Mesenchymal stem cell (in vitro differentiated cells and primary cell): ENCODE measurements at regions not wholly inside any gene's neighbourhood (a gene's known extent, or its start where the extent isn't known, plus 50 kb on each side); places are given as distances from the start of the nearest gene placed in this dataset.

Experiments used
- DNase-seq: peaks from one replicate; pipeline ENCODE4 v3.0.0-alpha.2; 2013
- H2AFZ ChIP-seq: one replicate; pipeline ENCODE4 v1.6.1; 2013; ENCODE audit warnings: low read depth, mild to moderate bottlenecking, control low read depth, inconsistent platforms, low read length, moderate library complexity
- H2AK5ac ChIP-seq: 2 replicates; pipeline ENCODE4 v1.6.1; 2013; ENCODE audit warnings: low read length, moderate library complexity, mild to moderate bottlenecking, inconsistent platforms; ENCODE audit not compliant: severe bottlenecking
- H2BK120ac ChIP-seq: one replicate; pipeline ENCODE4 v1.6.1; 2013; ENCODE audit warnings: low read depth, mild to moderate bottlenecking, inconsistent platforms, low read length, moderate library complexity
- H2BK12ac ChIP-seq, 2 experiments: one replicate each; pipeline ENCODE4 v1.6.1; 2013; ENCODE audit warnings: inconsistent platforms in 2 of 2, low read length in 2 of 2, mild to moderate bottlenecking in 2 of 2, moderate library complexity in 2 of 2, control low read depth in 1 of 2
- H2BK15ac ChIP-seq: one replicate; pipeline ENCODE4 v1.6.1; 2013; ENCODE audit warnings: mild to moderate bottlenecking, low read depth, inconsistent platforms; ENCODE audit not compliant: poor library complexity, severe bottlenecking
- H2BK5ac ChIP-seq: 2 replicates; pipeline ENCODE4 v1.6.1; 2013; ENCODE audit warnings: low read depth, mild to moderate bottlenecking, low read length, control low read depth, inconsistent platforms; ENCODE audit not compliant: poor library complexity, severe bottlenecking
- H3K14ac ChIP-seq, 2 experiments: one replicate each; pipeline ENCODE4 v1.6.1; 2013; ENCODE audit warnings: inconsistent platforms in 2 of 2, low read length in 2 of 2, control low read depth in 1 of 2, mild to moderate bottlenecking in 1 of 2, moderate library complexity in 1 of 2
- H3K18ac ChIP-seq, 2 experiments: one replicate each; pipeline ENCODE4 v1.6.1; 2013; ENCODE audit warnings: inconsistent platforms in 2 of 2, low read length in 2 of 2, control low read depth in 1 of 2, low read depth in 1 of 2, mild to moderate bottlenecking in 1 of 2
- H3K23ac ChIP-seq, 2 experiments: one replicate each; pipeline ENCODE4 v1.6.1; 2013; ENCODE audit warnings: inconsistent platforms in 2 of 2, low read length in 2 of 2, mild to moderate bottlenecking in 2 of 2, moderate library complexity in 2 of 2, control low read depth in 1 of 2
- H3K27ac ChIP-seq: 2 replicates; pipeline ENCODE4 v1.5.1; 2013; ENCODE audit warnings: mild to moderate bottlenecking, moderate library complexity, low read length, control low read depth, inconsistent platforms; ENCODE audit not compliant: poor library complexity, severe bottlenecking
- H3K27me3 ChIP-seq, 2 experiments: 2 replicates each; pipeline versions ENCODE4 v1.6.1 to v1.7.0; 2013; ENCODE audit warnings: low read length in 2 of 2, mild to moderate bottlenecking in 2 of 2, moderate library complexity in 2 of 2, control low read depth in 1 of 2, inconsistent platforms in 1 of 2; ENCODE audit not compliant: control insufficient read depth in 1 of 2, insufficient read depth in 1 of 2
- H3K36me3 ChIP-seq, 2 experiments: 2 replicates each; pipeline versions ENCODE4 v1.6.1 to v1.7.0; 2013; ENCODE audit warnings: low read length in 2 of 2, control low read depth in 1 of 2, inconsistent platforms in 1 of 2, low read depth in 1 of 2, mild to moderate bottlenecking in 1 of 2; ENCODE audit not compliant: insufficient read depth in 2 of 2, control insufficient read depth in 1 of 2
- H3K4ac ChIP-seq, 2 experiments: one replicate each; pipeline ENCODE4 v1.6.1; 2013; ENCODE audit warnings: inconsistent platforms in 2 of 2, low read length in 2 of 2, mild to moderate bottlenecking in 2 of 2, moderate library complexity in 2 of 2, control low read depth in 1 of 2, low read depth in 1 of 2
- H3K4me1 ChIP-seq: 2 replicates; pipeline ENCODE4 v1.6.1; 2013; ENCODE audit warnings: low read depth, low read length, control low read depth; ENCODE audit not compliant: control insufficient read depth, insufficient read depth
- H3K4me2 ChIP-seq: 2 replicates; pipeline ENCODE4 v1.6.1; 2013; ENCODE audit warnings: low read length, mild to moderate bottlenecking, inconsistent platforms; ENCODE audit not compliant: poor library complexity, severe bottlenecking
- H3K4me3 ChIP-seq, 2 experiments: 2 replicates each; pipeline versions ENCODE4 v1.5.1 to v1.7.0; 2013; ENCODE audit warnings: low read length in 2 of 2, mild to moderate bottlenecking in 2 of 2, control low read depth in 1 of 2, low read depth in 1 of 2; ENCODE audit not compliant: insufficient read depth in 1 of 2
- H3K79me1 ChIP-seq: replicated peaks from 2 replicates; pipeline ENCODE4 v1.6.1; 2013; ENCODE audit warnings: mild to moderate bottlenecking, control low read depth, low read length, inconsistent platforms; ENCODE audit not compliant: poor library complexity, severe bottlenecking
- H3K9ac ChIP-seq: 2 replicates; pipeline ENCODE4 v1.7.0; 2013; ENCODE audit warnings: mild to moderate bottlenecking, low read length, moderate library complexity
- H3K9me3 ChIP-seq: 2 replicates; pipeline ENCODE4 v1.7.0; 2013; ENCODE audit warnings: mild to moderate bottlenecking, low read length; ENCODE audit not compliant: control insufficient read depth
- H4K8ac ChIP-seq: one replicate; pipeline ENCODE4 v1.6.1; 2013; ENCODE audit warnings: inconsistent platforms, mild to moderate bottlenecking, low read length, moderate library complexity
- H4K91ac ChIP-seq: one replicate; pipeline ENCODE4 v1.6.1; 2013; ENCODE audit warnings: mild to moderate bottlenecking, low read length, inconsistent platforms
- WGBS: methylation state at CpG from one replicate; pipeline ENCODE4 v1.1.7; 2013; ENCODE audit warnings: mixed read lengths; 5-methylcytosine and 5-hydroxymethylcytosine counted together

GRCh38 chrX:127578395-127578794 lies 473.8 kb downstream of the ACTRT1 start:
- H4K8ac ChIP-seq = no peak overlapping the region
- no peak overlapping the region for H4K91ac ChIP-seq
- no peak for DNase-seq
- no peak overlapping the region for H2BK5ac ChIP-seq
- H2BK12ac ChIP-seq = no peak overlapping the region
- H2BK15ac ChIP-seq = no peak overlapping the region
- no peak overlapping the region for H3K23ac ChIP-seq
- peaks cover 11% of the 10 kb centered on the region for H3K9me3 ChIP-seq
- no peaks in the 10 kb centered on the region for H3K36me3 ChIP-seq
- no peak overlapping the region for H2BK120ac ChIP-seq
- H3K9ac ChIP-seq = no peak overlapping the region
- H3K4ac ChIP-seq = no peak overlapping the region
- no peaks in the 10 kb centered on the region for H3K79me1 ChIP-seq
- H2AFZ ChIP-seq = no peak overlapping the region
- WGBS = 75% methylated on average over 1 of the region's 1 CpG
- H3K18ac ChIP-seq = no peak overlapping the region
- no peaks in the 10 kb centered on the region for H3K27me3 ChIP-seq
- no peak overlapping the region for H3K4me3 ChIP-seq
- no peak overlapping the region for H2AK5ac ChIP-seq
- peaks cover 4% of the 10 kb centered on the region for H3K4me1 ChIP-seq
- H3K14ac ChIP-seq = no peak overlapping the region
- H3K4me2 ChIP-seq = no peak overlapping the region
- no peak overlapping the region for H3K27ac ChIP-seq

DNA sequence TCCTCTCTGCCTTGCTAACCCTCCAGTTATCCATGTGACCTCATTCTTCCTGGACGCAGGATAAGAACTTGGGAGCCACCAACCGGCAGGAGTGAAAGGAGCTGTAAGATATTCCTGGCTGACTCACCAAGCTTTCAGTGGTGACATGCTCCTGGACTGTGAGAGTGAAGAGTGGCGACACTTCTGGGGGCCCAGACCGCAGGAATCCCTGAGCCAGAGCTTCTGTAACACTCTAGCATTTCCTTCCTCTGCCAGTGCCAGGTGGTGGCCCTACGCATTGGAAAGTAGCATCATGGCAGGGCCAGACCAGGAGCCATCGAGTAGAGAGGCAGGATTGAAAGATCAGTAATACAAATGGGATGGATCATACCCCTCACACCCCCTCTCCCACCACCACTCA lies 474.3 kb downstream of the ACTRT1 start:
- Histone ChIP-seq H3K9ac (no peak overlapping the region), H3K27me3 (no peaks in the 10 kb centered on the region), H3K27ac (no peak overlapping the region), H3K4me1 (peaks cover 4% of the 10 kb centered on the region), H2BK5ac (no peak overlapping the region), H2BK15ac (no peak overlapping the region), H3K18ac (no peak overlapping the region), H3K4ac (no peak overlapping the region), H3K23ac (no peak overlapping the region), H2BK12ac (no peak overlapping the region), H2AFZ (no peak overlapping the region), H3K14ac (no peak overlapping the region), H3K4me3 (no peak overlapping the region), H3K4me2 (no peak overlapping the region), H2AK5ac (no peak overlapping the region), H3K36me3 (no peaks in the 10 kb centered on the region), H4K8ac (no peak overlapping the region), H4K91ac (no peak overlapping the region), H3K9me3 (peaks cover 11% of the 10 kb centered on the region), H3K79me1 (no peaks in the 10 kb centered on the region), H2BK120ac (no peak overlapping the region)
- DNase-seq = no peak
- 60% methylated on average over 1 of the region's 6 CpGs for WGBS

DNA sequence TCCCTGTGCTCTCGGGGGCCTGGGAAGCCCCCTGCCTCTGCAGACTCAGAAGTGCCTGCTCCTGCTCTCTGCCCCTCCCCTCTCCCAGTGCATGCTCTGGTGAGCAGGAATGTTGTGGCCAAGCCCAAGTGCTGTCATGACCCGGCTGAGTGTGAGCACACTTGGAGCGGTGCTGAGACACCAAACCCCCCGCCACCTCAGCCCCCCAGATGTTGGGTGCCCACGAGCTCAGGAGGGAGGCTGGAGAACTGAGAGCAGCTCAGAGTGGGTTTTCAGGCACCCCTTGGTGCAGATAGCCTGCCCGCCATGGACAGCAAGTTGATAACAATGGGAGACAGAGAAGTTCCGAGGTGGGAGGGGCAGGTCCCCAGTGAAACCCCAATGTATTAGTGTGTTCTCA lies 477.4 kb downstream of the ACTRT1 start:
- no peaks in the 10 kb centered on the region for H3K36me3 ChIP-seq
- H3K9ac ChIP-seq = no peak overlapping the region
- H3K4me3 ChIP-seq = no peak overlapping the region
- H3K4me2 ChIP-seq = no peak overlapping the region
- H4K91ac ChIP-seq = no peak overlapping the region
- H2AFZ ChIP-seq = no peak overlapping the region
- no peak overlapping the region for H2AK5ac ChIP-seq
- no peak overlapping the region for H4K8ac ChIP-seq
- no peak overlapping the region for H3K4ac ChIP-seq
- H2BK15ac ChIP-seq = no peak overlapping the region
- peaks cover 4% of the 10 kb centered on the region for H3K4me1 ChIP-seq
- peaks cover 11% of the 10 kb centered on the region for H3K9me3 ChIP-seq
- H2BK12ac ChIP-seq = no peak overlapping the region
- DNase-seq = no peak
- H3K14ac ChIP-seq = no peak overlapping the region
- H3K79me1 ChIP-seq = no peaks in the 10 kb centered on the region
- H3K27ac ChIP-seq = no peak overlapping the region
- no peak overlapping the region for H3K23ac ChIP-seq
- no peak overlapping the region for H3K18ac ChIP-seq
- H3K27me3 ChIP-seq = no peaks in the 10 kb centered on the region
- H2BK120ac ChIP-seq = no peak overlapping the region
- H2BK5ac ChIP-seq = no peak overlapping the region
- whole genome bisulfite sequencing = 76% methylated on average over 7 of the region's 7 CpGs

GRCh38 chrX:127572471-127572870 lies 479.7 kb downstream of the ACTRT1 start:
- Histone ChIP-seq H2AFZ (no peak overlapping the region), H4K8ac (no peak overlapping the region), H3K36me3 (no peaks in the 10 kb centered on the region), H3K9me3 (peaks cover 11% of the 10 kb centered on the region), H3K23ac (no peak overlapping the region), H3K79me1 (no peaks in the 10 kb centered on the region), H3K4ac (no peak overlapping the region), H3K27ac (no peak overlapping the region), H3K4me1 (peaks cover 4% of the 10 kb centered on the region), H2BK120ac (no peak overlapping the region), H2BK15ac (no peak overlapping the region), H3K4me3 (no peak overlapping the region), H3K18ac (no peak overlapping the region), H2BK12ac (no peak overlapping the region), H3K9ac (no peak overlapping the region), H3K14ac (no peak overlapping the region), H3K4me2 (no peak overlapping the region), H3K27me3 (no peaks in the 10 kb centered on the region), H2BK5ac (no peak overlapping the region), H2AK5ac (no peak overlapping the region), H4K91ac (no peak overlapping the region)
- no peak for DNase-seq
- no CpG with 5 or more reads among the region's 1 CpG for WGBS
